ENCODE measurements at regions not wholly inside any gene's neighbourhood (a gene's known extent, or its start where the extent isn't known, plus 50 kb on each side); places are given as distances from the start of the nearest gene placed in this dataset.
"Not testable (repeated sequence)": the region's sequence is repeated elsewhere in the genome, so short reads cannot be mapped to it uniquely, and the experiment has no call there.

DNA sequence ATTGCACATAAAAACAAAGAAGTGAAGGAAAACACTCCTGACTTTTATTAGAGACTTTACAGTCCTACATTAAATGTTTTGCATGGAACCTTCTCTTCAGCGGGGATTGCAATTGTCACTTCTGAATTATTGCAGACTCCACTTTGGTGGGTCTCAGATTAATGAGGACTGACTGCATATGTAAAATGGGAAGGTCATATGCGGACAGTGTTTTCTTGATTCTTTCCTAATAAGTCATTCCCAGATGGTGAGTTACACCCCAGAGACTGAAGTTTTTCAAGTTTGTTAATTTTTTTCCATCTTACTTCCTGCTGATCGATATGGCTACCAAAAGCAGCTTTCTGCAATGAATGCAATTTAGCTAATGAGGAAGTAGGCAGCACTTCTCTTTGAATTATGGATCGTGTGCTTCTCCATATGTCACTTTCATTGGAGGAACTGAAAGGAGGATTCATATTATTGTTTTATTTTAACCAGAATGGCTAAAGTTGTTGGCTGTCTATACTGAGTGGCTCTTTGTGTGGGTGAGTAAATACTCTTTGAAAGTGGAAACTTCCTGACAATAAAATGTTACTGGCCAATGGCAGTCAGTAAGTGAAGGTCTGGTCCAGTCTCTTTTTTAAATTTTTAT, 119.3 kb upstream of the CLNK start:
- no peak for TF ChIP-seq ZNF274 (IDR thresholded peaks at IDR 0.05; ENCODE audit: low read depth, low read length)

DNA sequence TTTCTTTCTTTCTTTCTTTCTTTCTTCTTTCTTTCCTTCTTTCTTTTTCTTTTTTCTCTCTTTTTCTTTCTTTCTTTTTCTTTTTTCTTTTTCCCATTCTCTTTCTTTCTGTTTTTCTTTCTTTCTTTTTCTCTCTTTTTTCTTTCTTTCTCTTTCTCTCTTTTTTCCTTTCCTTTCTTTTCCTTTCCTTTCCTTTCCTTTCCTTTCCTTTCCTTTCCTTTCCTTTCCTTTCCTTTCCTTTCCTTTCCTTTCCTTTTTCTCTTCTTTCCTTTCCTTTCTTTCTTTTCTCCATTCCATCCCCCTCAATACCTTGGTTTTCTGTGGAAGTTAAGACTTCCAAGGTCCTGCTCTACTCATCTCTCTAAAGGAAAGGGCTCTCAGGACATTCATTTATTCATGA, 102.8 kb upstream of the CLNK start:
- TF ChIP-seq ZNF274 (IDR thresholded peaks at IDR 0.05; ENCODE audit: low read depth, low read length) = no peak

More for the DNA sequence above, 119.3 kb upstream of the CLNK start:
- no peak overlapping the region for H3K4me3 ChIP-seq (ENCODE audit: low read length)

DNA sequence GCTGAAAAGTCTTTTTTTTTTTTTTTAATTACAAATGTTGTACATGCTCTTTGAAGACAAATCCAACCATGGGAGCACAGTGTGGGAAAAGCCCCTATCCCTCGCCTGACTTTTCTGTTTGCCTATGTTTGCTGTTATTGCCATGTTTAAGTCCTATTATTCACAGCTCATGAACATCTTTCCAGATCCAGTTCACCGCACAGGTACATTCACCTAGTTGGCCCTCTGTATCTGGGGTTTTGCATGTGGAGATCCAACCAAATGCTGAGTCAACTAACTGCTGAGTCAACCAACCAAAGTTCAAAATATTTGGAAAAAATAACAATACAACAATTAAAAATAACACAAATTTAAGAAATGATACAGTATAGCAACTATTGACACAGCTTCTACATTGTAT, 100.1 kb upstream of the CLNK start:
- no peak overlapping the region for H3K4me3 ChIP-seq (ENCODE audit: low read length)
- no peak for TF ChIP-seq ZNF274 (IDR thresholded peaks at IDR 0.05; ENCODE audit: low read depth, low read length)

More for the DNA sequence above, 102.8 kb upstream of the CLNK start:
- no peak overlapping the region for H3K4me3 ChIP-seq (ENCODE audit: low read length)

DNA sequence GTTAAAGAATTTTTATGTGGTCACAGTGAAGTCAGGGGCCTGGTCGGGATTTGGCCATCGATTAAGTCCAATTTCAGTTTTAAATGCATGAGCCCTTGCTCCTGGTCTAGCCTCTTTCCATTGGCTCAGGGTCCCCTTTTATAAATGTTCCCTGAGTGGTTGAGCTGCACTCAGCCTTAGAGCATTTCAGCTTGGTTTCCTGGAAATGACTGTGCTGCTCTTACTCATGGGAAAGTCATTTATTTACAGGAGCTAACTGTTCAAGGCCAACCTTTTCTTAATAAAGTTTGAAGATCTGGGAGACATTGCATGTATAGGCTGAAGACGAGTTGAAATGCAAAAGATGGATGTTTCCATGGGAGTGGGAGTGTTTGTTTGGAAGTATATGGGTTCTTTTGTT, 98.8 kb upstream of the CLNK start:
- TF ChIP-seq ZNF274 (IDR thresholded peaks at IDR 0.05; ENCODE audit: low read depth, low read length) = no peak
- H3K4me3 ChIP-seq (ENCODE audit: low read length) = no peak overlapping the region

DNA sequence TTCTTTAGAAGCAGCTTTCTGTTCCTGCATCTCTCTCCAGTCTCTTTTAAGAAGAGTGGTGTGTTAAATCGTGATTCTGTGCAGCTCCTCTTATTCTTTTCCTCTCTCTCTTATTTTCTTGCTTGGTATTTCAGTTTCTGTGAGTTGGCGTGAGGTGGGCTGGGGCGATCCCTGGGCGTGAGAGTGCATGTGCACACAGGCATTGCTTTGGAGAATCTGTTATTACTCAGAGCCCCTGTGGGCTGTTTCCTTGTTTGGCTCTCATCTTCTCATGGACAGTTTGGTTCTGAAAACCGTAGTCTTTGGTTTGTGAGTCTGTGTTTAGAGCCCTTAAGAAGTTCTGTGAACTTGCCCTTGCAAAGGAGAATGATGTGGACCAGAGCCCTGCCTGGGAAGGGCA, 97.2 kb upstream of the CLNK start:
- no peak for TF ChIP-seq ZNF274 (IDR thresholded peaks at IDR 0.05; ENCODE audit: low read depth, low read length)
- no peak overlapping the region for H3K4me3 ChIP-seq (ENCODE audit: low read length)

DNA sequence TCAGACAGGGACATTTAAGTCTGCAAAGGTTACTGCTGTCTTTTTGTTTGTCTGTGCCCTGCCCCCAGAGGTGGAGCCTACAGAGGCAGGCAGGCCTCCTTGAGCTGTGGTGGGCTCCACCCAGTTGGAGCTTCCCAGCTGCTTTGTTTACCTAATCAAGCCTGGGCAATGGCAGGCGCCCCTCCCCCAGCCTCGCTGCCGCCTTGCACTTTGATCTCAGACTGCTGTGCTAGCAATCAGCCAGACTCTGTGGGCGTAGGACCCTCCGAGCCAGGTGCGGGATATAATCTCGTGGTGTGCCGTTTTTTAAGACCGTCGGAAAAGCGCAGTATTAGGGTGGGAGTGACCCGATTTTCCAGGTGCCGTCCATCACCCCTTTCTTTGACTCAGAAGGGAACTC, 96.2 kb upstream of the CLNK start:
- not testable (repeated sequence) for H3K4me3 ChIP-seq (ENCODE audit: low read length)

DNA sequence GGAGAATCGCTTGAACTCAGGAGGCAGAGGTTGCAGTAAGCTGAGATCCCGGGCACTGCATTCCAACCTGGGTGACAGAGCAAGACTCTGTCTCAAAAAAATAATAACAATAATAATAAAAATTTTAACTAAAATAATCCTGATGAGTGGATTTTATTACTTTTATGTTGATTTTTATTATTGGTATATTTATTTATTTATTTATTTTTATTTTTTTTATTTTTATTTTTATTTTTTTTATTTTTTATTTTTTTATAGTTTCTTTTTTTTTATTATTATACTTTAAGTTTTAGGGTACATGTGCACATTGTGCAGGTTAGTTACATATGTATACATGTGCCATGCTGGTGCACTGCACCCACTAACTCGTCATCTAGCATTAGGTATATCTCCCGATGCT, 90.6 kb upstream of the CLNK start:
- H3K4me3 ChIP-seq (ENCODE audit: low read length) = not testable (repeated sequence)

DNA sequence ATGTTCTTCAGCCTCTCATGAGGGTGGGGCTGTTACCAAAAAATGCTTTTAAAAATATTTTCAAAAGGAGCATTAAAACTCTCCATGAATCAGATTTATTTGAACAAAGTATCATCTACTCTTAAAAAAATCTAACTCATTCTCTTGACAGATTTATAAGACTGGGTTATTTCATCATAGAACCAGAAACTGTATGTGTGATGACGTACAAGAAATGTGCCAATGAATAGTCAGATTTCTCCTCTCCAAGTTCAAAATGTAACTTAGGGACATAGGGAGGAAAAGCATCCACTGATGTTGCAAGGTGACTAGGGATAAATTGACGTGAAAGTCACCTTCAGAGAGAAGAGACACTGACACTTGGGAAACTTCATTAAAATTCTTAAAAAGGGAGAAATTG, 89.1 kb upstream of the CLNK start:
- no peak for TF ChIP-seq ZNF274 (IDR thresholded peaks at IDR 0.05; ENCODE audit: low read depth, low read length)
- no peak overlapping the region for H3K4me3 ChIP-seq (ENCODE audit: low read length)

DNA sequence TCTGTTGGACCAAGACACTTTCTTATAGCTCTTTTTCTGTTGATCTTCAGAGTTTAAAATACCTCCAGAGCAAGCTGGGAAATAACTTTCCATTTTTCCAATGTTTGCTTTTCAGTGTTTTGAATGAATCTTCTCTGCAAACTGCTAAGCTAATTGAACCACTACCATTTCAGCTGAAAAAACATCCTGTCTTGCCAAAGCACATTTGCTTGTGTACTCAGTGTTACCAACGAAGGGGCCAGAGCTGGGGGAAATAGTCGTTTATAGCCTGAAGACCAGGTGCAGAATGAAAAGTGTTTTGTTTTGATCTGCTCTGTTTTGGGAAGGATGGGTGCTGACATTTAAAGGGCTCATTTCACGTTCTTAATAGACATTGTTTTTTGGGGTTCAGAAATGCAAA, 88.4 kb upstream of the CLNK start:
- no peak overlapping the region for H3K4me3 ChIP-seq (ENCODE audit: low read length)
- no peak for TF ChIP-seq ZNF274 (IDR thresholded peaks at IDR 0.05; ENCODE audit: low read depth, low read length)

DNA sequence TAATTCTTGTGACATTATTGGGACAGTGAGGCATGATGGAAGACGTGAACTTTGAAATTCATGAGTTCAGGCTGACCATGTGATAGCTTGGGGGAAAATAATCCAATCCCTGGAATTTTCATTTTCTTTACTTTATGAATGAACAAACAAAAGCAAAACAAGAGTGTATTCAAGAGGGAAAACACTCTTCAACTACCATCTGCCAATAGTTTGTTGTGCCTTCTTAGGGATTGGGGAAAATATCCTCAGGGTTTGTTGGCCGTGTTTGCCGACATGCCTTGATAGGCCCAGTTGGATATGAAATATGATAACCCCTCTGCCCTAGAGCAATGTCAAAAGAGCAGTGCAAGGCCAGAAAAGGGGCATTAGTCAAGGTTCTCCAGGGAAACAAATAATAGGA, 80.8 kb upstream of the CLNK start:
- TF ChIP-seq ZNF274 (IDR thresholded peaks at IDR 0.05; ENCODE audit: low read depth, low read length) = no peak
- H3K4me3 ChIP-seq (ENCODE audit: low read length) = no peak overlapping the region

DNA sequence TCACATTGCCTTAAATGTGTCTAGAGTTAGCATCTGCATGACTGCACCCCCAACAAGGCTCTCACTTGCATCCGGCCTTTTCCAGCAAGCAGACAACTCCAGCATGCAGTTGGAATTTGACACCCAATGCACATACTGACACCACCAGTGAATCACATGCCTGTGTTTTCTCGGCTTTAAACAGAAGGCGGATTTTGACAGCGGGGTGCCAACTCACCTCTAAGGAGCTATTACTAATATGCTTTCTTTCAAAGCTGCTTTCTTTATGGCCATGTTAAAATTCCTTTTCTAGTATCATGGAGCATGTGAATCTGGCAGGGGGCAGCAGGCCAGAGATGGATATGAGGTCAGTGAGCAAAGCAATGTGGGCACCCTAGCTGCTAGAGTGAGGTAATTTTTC, 78.0 kb upstream of the CLNK start:
- no peak overlapping the region for H3K4me3 ChIP-seq (ENCODE audit: low read length)
- no peak for TF ChIP-seq ZNF274 (IDR thresholded peaks at IDR 0.05; ENCODE audit: low read depth, low read length)

DNA sequence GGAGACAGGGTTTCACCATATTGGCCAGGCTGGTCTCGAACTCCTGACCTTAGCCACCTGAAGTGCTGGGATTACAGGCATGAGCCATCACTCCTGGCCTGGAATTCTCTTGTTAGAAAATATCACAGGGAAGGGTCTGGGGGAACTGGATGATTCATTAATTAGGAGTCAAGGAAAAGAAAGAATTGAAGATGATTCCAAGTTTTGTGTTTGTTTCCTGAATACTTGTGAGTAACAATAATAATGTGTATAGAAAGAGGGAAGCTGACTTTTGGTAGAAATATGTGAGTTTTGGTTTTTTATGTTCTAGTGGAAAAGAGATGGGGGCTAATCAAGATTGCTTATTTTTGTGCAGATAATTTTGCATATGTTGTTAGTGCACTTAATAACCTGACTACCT, 77.3 kb upstream of the CLNK start:
- no peak overlapping the region for H3K4me3 ChIP-seq (ENCODE audit: low read length)
- no peak for TF ChIP-seq ZNF274 (IDR thresholded peaks at IDR 0.05; ENCODE audit: low read depth, low read length)

DNA sequence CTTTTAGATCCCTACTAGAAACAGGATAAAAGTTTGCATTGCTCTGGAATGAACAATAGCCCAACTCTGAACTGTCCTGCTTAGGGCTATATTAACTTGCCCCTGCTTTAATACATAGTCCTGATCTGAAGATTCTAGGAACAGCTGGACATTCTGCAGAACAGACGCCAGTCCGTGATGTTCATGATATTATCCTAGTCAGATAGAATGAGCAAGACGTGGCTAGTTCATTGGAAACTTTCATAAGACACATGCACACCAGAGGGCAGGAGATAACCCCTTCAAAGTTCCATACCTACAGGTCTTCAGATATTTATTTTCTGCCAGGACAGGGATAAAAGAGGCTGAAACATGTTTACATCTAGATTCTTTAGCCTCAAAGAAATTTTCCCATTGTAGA, 75.5 kb upstream of the CLNK start:
- no peak overlapping the region for H3K4me3 ChIP-seq (ENCODE audit: low read length)
- TF ChIP-seq ZNF274 (IDR thresholded peaks at IDR 0.05; ENCODE audit: low read depth, low read length) = no peak

DNA sequence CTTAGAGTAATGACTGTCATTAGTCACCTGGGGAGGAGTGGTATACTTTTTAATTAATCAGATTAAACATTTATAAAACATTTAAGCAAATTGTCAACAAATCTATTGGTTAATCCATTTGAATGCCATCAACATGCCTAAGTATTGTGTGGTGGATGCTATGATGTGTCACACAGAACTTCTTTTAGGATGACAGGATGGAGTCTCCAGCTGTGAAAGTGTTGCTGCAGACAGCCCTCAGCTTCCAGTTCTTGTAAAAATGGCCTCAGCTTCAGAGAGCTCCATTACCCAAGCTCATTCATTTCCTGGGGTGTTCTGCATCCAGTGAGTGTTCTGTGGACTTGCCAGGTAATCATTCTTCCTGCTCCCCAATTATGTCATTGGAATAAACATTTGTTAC, 74.3 kb upstream of the CLNK start:
- no peak overlapping the region for H3K4me3 ChIP-seq (ENCODE audit: low read length)
- no peak for TF ChIP-seq ZNF274 (IDR thresholded peaks at IDR 0.05; ENCODE audit: low read depth, low read length)

DNA sequence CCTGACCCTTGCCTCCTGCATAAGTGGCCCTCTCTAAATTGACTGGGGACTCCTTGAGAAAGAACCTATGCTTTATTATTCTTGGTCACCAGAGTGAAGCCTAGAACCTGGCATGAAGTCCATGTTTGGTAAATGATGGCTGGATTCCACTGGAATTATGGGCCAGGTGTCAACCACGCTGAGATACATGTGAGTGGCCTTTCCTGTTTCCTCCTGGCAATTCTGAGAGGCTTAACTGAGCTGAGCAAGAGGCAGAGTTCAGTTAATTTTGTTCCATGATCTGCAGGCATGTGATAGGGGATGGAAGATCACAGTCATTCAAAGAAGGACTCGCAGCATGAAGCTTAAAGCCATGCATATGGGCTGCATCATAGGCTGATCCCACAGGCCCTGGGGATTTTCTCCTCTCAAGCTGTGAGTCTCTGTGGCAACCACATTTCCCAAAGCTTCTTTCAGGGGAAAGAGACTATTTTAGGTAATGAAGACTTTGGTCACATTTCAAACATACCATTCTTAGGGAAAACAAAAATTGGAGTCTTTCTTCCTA, 69.4 kb upstream of the CLNK start:
- TF ChIP-seq ZNF274 (IDR thresholded peaks at IDR 0.05; ENCODE audit: low read depth, low read length) = no peak
- H3K4me3 ChIP-seq (ENCODE audit: low read length) = no peak overlapping the region

DNA sequence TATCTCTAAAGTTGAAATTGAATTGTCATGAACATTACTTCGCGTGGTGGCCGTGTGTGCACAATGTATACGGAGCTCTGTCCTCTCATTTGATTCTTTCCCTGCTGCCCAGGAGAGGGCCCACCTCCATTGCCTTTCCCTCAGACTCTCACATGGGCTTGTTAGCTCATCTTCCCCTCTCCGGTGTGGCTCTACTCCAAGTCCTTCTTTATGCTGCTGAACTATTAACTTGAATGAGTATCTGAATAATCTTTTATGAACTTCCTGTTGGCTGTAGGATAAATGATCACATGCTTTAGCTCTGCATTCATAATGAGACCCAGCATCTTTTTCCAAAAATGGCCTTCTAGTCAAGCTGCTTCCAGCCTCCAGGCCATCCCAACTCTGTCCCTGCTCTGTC, 68.8 kb upstream of the CLNK start:
- no peak for TF ChIP-seq ZNF274 (IDR thresholded peaks at IDR 0.05; ENCODE audit: low read depth, low read length)
- no peak overlapping the region for H3K4me3 ChIP-seq (ENCODE audit: low read length)
